ENCODE measurements at regions not wholly inside any gene's neighbourhood (a gene's known extent, or its start where the extent isn't known, plus 50 kb on each side); places are given as distances from the start of the nearest gene placed in this dataset.

DNA sequence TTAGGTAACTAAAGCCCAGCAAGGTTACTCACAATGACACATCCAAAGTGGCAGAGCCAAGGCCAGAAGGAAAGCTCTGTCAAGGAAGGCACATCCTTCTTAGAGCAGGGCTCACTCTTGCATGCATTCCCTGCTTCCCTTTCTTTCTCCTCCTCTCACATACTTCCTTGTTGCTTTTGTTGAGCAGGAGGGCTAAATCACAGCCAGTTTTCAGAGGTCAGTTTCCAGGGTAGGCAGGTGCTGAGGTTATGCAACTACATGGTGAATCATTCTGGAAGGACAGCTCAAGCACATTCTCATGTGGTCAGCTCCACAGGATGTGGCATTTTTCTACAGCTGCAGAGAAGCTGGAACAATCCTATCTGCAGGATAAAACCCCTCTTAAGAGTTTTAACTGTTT, 275.6 kb downstream of the ZNF621 start:
- H3K27ac ChIP-seq = peak overlapping the region in 1 of 4 donors; percentile 5
- TF ChIP-seq POLR2A (IDR thresholded peaks at IDR 0.05) = no peak
- no peak for TF ChIP-seq CTCF (IDR thresholded peaks at IDR 0.05)
- no peak overlapping the region for H3K4me3 ChIP-seq
- H3K4me1 ChIP-seq = no peaks in the 10 kb centered on the region
- H3K27me3 ChIP-seq = no peaks in the 10 kb centered on the region
- H3K36me3 ChIP-seq = no peaks in the 10 kb centered on the region
- no peaks in the 10 kb centered on the region for H3K9me3 ChIP-seq
- DNase-seq = peak in 1 of 3 donors; percentile 50

- DNase-seq = no peak
- no peaks in the 10 kb centered on the region for H3K9me3 ChIP-seq
- H3K4me1 ChIP-seq = no peaks in the 10 kb centered on the region
- H3K27me3 ChIP-seq = no peaks in the 10 kb centered on the region
- TF ChIP-seq POLR2A (IDR thresholded peaks at IDR 0.05) = no peak
- TF ChIP-seq CTCF (IDR thresholded peaks at IDR 0.05) = no peak
- H3K36me3 ChIP-seq = no peaks in the 10 kb centered on the region
- H3K27ac ChIP-seq = no peak overlapping the region
- no peak overlapping the region for H3K4me3 ChIP-seq
Observed at GRCh38 chr3:40801284-40801741, 276.6 kb downstream of the ZNF621 start.

- Histone ChIP-seq H3K4me3 (no peak overlapping the region), H3K4me1 (no peaks in the 10 kb centered on the region), H3K36me3 (no peaks in the 10 kb centered on the region), H3K9me3 (no peaks in the 10 kb centered on the region), H3K27me3 (no peaks in the 10 kb centered on the region), H3K27ac (no peak overlapping the region)
- no peak for TF ChIP-seq POLR2A (IDR thresholded peaks at IDR 0.05)
- no peak for TF ChIP-seq CTCF (IDR thresholded peaks at IDR 0.05)
- DNase-seq = no peak
Observed at GRCh38 chr3:40803311-40803710, 278.6 kb downstream of the ZNF621 start.

- H3K4me1 ChIP-seq = no peaks in the 10 kb centered on the region
- TF ChIP-seq CTCF (IDR thresholded peaks at IDR 0.05) (no peak), POLR2A (IDR thresholded peaks at IDR 0.05) (no peak)
Observed at GRCh38 chr3:40805456-40805855, 280.7 kb downstream of the ZNF621 start.

DNA sequence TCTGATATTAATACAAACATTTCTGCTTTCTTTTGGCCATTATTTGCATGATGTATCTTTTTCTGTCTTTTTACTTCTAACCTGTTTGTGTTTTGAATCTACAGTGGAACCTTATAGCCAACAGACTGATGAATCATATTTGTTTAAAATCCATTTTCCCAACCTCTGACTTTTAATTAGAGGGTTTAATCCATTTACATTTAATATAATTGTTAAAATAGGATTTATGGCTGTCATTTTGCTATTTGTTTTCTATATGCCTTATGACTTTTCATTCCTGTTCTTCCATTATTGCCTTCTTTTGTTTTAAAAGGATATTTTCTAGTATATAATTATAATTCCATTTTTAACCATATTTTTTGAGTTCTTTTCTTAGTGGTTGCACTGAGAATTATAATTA, 286.1 kb downstream of the ZNF621 start:
- TF ChIP-seq CTCF (IDR thresholded peaks at IDR 0.05) = no peak
- no peak for TF ChIP-seq POLR2A (IDR thresholded peaks at IDR 0.05)
- H3K4me3 ChIP-seq = no peak overlapping the region
- no peaks in the 10 kb centered on the region for H3K27me3 ChIP-seq
- no peak overlapping the region for H3K27ac ChIP-seq
- peaks cover 0 to 7% (median 0%) of the 10 kb centered on the region in 4 donors for H3K9me3 ChIP-seq
- H3K4me1 ChIP-seq = no peaks in the 10 kb centered on the region
- no peak for DNase-seq
- H3K36me3 ChIP-seq = no peaks in the 10 kb centered on the region

More at GRCh38 chr3:40805456-40805855, 280.7 kb downstream of the ZNF621 start:
- Histone ChIP-seq H3K4me3 (no peak overlapping the region), H3K36me3 (no peaks in the 10 kb centered on the region), H3K27me3 (no peaks in the 10 kb centered on the region), H3K27ac (no peak overlapping the region), H3K9me3 (no peaks in the 10 kb centered on the region)
- DNase-seq = no peak

GRCh38 chr3:40817017-40817416, 292.3 kb downstream of the ZNF621 start:
- Histone ChIP-seq H3K4me3 (no peak overlapping the region), H3K27me3 (no peaks in the 10 kb centered on the region), H3K36me3 (no peaks in the 10 kb centered on the region), H3K27ac (no peak overlapping the region), H3K9me3 (no peaks in the 10 kb centered on the region), H3K4me1 (no peaks in the 10 kb centered on the region)
- TF ChIP-seq POLR2A (IDR thresholded peaks at IDR 0.05) = no peak
- no peak for TF ChIP-seq CTCF (IDR thresholded peaks at IDR 0.05)
- no peak for DNase-seq
